Activated naive CD4-positive, alpha-beta T cell treated with anti-CD3 and anti-CD28 coated beads, Interleukin-2, amount 50 U/mL, for 72 hours (primary cell): ENCODE measurements at regions not wholly inside any gene's neighbourhood (a gene's known extent, or its start where the extent isn't known, plus 50 kb on each side); places are given as distances from the start of the nearest gene placed in this dataset.

Experiments used
- ATAC-seq, 2 donors: fragments of 150-1000 bp; cut with Tn5 transposase; 2 replicates each; pipeline ENCODE4 v1.10.0; 2021; ENCODE audit warnings: mild to moderate bottlenecking in 2 of 2, moderate library complexity in 2 of 2
- DNase-seq, 2 donors: peaks; one replicate each; pipeline ENCODE4 v3.0.0; 2021 to 2022; ENCODE audit warnings: low spot score in 2 of 2
- H3K27ac Mint-ChIP-seq, 2 donors: one replicate each; pipeline ENCODE4 v1.8.0; 2022; ENCODE audit warnings: mild to moderate bottlenecking in 2 of 2, mixed read lengths in 2 of 2
- H3K36me3 Mint-ChIP-seq, 2 donors: one replicate each; pipeline ENCODE4 v1.8.0; 2022; ENCODE audit warnings: mixed read lengths in 2 of 2
- H3K9me3 Mint-ChIP-seq, 2 donors: one replicate each; pipeline ENCODE4 v1.8.0; 2022; ENCODE audit warnings: mixed read lengths in 2 of 2

DNA sequence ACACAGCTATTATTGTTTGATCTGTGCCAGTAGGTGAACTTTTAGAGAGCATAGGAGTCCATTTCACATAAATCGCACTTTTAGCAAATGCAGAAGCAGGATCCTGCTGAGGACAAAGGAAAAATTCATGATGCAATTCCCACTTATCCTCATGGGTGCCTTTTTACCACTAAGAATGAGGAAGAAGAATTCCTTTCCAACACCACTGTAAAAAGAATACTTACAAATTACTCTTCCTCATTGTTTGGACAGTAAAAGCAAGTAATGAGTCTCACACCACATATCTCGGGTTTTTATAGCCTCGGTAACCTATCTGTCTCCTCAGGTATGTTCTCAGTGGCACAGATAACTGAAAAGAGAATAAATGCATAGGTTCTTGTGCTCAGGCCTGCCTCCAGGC is 238.5 kb downstream of the MTX2 start:
- no peak for DNase-seq
- H3K36me3 Mint-ChIP-seq = no peaks in the 10 kb centered on the region
- H3K9me3 Mint-ChIP-seq = peaks cover 0 to 5% of the 10 kb centered on the region in 2 donors
- ATAC-seq = no peak
- H3K27ac Mint-ChIP-seq = no peak overlapping the region

DNA sequence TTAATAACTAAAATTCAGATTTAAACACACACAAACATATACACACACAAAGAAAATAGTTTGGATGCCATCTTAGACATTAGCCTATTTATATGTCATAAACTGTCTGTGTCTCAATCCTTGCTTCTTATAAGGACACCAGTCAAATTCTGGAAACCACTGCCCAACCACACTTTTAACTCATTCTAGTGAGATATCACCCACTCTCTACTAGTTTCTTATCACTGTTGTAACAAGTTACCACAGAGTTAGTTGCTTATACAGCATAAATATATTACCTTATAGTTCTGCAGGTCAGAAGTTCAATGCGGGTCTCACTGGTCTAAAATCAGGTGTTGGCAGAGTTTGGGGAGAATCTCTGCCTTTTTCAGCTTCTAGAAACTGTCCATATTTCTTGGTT is 239.1 kb downstream of the MTX2 start:
- peak in 1 of 2 donors; percentile 48 for ATAC-seq
- peaks cover 0 to 5% of the 10 kb centered on the region in 2 donors for H3K9me3 Mint-ChIP-seq
- H3K36me3 Mint-ChIP-seq = no peaks in the 10 kb centered on the region
- no peak for DNase-seq
- H3K27ac Mint-ChIP-seq = peak overlapping the region in 1 of 2 donors; percentile 40

DNA sequence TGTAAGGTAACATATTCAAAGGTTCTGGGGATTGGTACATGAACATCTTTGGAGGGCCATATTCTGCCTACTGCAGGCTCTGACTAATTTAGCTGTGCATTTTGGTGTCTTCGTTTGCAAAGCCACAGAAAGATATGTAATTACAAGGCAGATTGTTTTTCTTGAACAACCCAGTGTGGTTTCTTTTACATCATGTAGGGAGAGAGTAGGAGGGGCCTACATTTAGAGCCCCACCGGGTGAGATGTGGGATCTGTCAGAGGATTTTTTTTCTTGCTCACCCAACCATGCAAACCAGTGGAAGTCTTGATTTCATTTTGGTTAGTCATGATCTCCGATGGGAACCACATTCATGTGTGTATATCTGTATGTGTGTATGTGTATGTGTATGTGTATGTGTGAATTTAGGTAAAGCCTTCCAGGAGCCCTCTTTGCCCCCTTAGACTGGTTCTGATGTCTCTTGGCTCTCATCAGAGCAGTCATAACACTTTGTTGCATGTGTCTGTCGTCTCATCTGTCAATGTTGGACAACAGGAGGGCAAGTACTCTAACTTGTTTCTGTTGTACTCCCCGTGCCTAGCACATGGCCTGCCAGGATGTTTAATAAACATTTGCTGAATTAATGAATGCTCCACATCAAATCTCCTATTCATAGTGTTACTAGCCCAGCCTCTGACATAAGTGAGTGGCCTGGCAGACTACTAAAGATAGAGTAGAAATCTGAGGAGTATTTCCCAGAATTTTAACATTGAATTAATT is 239.9 kb downstream of the MTX2 start:
- H3K36me3 Mint-ChIP-seq = no peaks in the 10 kb centered on the region
- peak; percentile 48 to 92 for ATAC-seq
- H3K9me3 Mint-ChIP-seq = peaks cover 0 to 5% of the 10 kb centered on the region in 2 donors
- peak in 1 of 2 donors; percentile 14 for DNase-seq
- peak overlapping the region in 1 of 2 donors; percentile 31 for H3K27ac Mint-ChIP-seq

DNA sequence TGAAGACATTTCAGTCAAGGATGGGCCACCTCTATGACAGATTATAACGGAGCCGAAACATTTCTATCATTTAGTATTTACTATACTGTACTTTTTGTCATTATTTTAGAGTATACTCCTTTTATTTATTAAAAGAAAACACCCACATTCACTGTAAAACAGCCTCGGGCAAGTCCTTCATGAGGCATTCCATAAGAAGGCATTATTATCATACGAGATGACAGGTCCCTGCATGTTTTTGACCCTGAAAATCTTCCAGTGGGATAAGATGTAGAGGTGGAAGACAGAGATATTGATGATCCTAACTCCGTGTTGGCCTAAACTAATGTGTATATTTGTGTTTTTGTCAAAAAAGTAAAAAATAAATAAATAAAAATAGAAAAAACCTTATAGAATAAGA is 245.0 kb downstream of the MTX2 start:
- DNase-seq = no peak
- ATAC-seq = no peak
- Mint-ChIP-seq H3K27ac (no peak overlapping the region), H3K9me3 (peaks cover 0 to 5% of the 10 kb centered on the region in 2 donors), H3K36me3 (no peaks in the 10 kb centered on the region)

- ATAC-seq (no peak), DNase-seq (no peak)
- Mint-ChIP-seq H3K36me3 (no peaks in the 10 kb centered on the region), H3K9me3 (peaks cover 0 to 4% of the 10 kb centered on the region in 2 donors), H3K27ac (no peak overlapping the region)
These were observed 245.7 kb downstream of the MTX2 start for GRCh38 chr2:176514805-176515500.

- DNase-seq = no peak
- Mint-ChIP-seq H3K9me3 (no peaks in the 10 kb centered on the region), H3K27ac (no peak overlapping the region), H3K36me3 (no peaks in the 10 kb centered on the region)
- no peak for ATAC-seq
These were observed 246.9 kb downstream of the MTX2 start for GRCh38 chr2:176516051-176516602.

DNA sequence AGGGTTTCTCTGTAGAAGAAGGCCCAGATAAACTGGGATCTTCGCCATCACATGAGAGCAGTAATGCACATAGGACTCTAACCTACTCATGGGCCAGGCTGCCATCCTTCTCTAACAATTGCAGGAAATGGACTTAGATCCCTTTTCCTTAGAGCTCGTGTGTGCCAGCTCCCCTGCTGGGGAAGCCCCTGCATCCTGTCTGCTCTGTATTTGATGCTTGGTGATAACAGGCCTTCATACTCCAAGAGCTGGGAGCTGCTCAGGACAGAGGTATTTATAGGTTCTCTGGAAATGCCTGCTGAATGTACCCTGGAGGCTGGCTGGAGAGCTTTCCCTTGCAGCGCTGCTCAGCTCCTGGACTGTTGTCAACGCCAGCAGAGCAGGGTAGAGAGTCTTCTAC is 249.6 kb downstream of the MTX2 start:
- ATAC-seq (no peak), DNase-seq (no peak)

GRCh38 chr2:176521878-176522670 is 252.8 kb downstream of the MTX2 start:
- H3K9me3 Mint-ChIP-seq = no peaks in the 10 kb centered on the region
- ATAC-seq = no peak
- no peak overlapping the region for H3K27ac Mint-ChIP-seq
- H3K36me3 Mint-ChIP-seq = no peaks in the 10 kb centered on the region
- DNase-seq = no peak

More for the DNA sequence above, 249.6 kb downstream of the MTX2 start:
- Mint-ChIP-seq H3K9me3 (no peaks in the 10 kb centered on the region), H3K36me3 (no peaks in the 10 kb centered on the region), H3K27ac (no peak overlapping the region)

DNA sequence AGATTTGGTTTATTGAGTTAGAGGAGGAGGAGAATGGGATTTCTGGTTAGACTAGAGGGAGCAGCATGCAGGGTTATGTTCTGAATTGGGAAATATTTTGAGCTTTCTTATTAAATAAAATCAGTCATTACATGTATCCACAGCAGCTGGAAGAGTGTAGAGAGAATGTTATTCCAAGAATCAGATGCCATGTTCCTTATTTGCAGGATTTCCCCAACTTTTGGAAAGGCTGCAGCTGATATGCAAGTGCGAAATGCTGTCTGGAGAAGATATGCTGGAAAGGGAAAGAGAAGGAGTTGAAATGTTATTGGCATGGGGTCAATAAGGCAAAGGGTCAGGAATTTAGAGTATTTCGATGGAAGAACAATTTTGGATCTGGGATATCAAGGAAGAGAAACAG is 255.8 kb downstream of the MTX2 start:
- ATAC-seq (no peak), DNase-seq (no peak)
- no peaks in the 10 kb centered on the region for H3K9me3 Mint-ChIP-seq
- H3K36me3 Mint-ChIP-seq = no peaks in the 10 kb centered on the region
- H3K27ac Mint-ChIP-seq = no peak overlapping the region

GRCh38 chr2:176526995-176527901 is 258.0 kb downstream of the MTX2 start:
- H3K36me3 Mint-ChIP-seq = no peaks in the 10 kb centered on the region
- no peaks in the 10 kb centered on the region for H3K9me3 Mint-ChIP-seq
- no peak for DNase-seq
- no peak for ATAC-seq
- no peak overlapping the region for H3K27ac Mint-ChIP-seq

GRCh38 chr2:176531608-176532007 is 262.4 kb downstream of the MTX2 start:
- no peaks in the 10 kb centered on the region for H3K36me3 Mint-ChIP-seq
- no peak overlapping the region for H3K27ac Mint-ChIP-seq
- no peak for ATAC-seq
- H3K9me3 Mint-ChIP-seq = no peaks in the 10 kb centered on the region
- DNase-seq = no peak

DNA sequence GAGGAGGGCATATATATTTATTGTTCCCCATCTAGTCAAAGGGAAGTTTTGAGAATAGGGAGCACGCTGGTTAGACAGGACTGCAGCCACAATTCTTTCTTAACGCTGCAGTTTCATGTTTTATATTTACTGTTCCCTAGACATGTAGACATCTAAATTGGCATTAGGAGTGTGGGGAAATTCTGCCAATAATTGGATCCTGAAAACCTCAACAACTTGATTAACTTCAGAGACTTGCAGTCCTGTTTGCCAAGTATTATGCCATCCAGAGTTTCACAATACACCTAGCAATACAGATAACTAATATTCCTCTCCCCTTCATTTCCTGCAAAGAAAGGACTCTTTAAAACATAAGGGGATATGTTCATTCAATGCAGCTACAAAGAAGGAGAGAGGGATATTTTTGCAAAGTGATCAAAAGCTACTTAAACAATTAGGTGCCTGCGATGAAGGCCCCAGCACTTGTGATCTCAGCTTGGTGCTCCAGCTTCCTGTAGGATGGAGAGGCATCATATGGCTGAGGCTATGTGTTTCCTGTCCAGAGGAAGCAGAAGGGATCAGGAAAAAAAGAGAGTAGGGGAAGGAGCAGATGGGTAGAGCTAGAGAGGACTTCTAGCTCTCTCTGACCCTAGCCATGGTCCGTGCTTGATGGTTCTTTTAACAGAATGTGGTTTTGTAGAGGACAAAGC is 264.4 kb downstream of the MTX2 start:
- H3K9me3 Mint-ChIP-seq = no peaks in the 10 kb centered on the region
- H3K36me3 Mint-ChIP-seq = no peaks in the 10 kb centered on the region
- ATAC-seq = no peak
- no peak for DNase-seq
- no peak overlapping the region for H3K27ac Mint-ChIP-seq

DNA sequence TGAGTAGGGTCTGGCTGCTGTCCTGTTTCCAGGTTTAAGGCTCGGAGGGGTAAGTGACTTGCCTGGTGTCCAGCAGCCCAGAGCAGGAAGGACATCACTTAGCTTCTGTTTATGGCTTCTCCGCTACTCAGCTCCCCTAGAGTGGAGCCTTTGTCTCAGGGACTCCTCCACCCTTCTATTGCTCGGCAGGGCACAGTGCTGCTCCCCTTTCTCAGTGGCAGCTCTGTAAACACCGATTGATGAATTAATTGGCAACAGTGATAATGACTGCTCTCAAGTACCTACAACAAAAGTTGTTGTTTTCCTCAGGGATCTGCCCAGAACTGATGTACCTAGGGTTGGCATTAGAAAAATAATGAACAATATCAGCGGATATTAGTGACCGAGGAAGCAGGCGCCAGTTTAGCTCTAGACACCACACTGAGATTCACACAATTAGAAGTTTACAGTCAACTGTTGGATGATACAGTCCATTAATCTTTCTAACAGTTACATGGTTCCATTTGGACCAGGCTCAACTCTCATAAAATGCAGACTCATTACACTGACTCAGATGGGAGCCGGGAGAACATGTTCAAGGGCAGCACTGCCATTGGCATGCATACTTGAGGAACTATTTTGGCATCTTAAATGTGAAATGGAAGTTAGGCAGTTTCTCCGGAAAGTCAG is 265.7 kb downstream of the MTX2 start:
- Mint-ChIP-seq H3K36me3 (no peaks in the 10 kb centered on the region), H3K9me3 (no peaks in the 10 kb centered on the region), H3K27ac (no peak overlapping the region)
- DNase-seq = no peak
- ATAC-seq = no peak

GRCh38 chr2:176535467-176536113 is 266.3 kb downstream of the MTX2 start:
- DNase-seq (no peak), ATAC-seq (no peak)
- Mint-ChIP-seq H3K27ac (no peak overlapping the region), H3K9me3 (no peaks in the 10 kb centered on the region), H3K36me3 (no peaks in the 10 kb centered on the region)
